ENCODE measurements at regions not wholly inside any gene's neighbourhood (a gene's known extent, or its start where the extent isn't known, plus 50 kb on each side); places are given as distances from the start of the nearest gene placed in this dataset.

- no peak overlapping the region for H3K4ac ChIP-seq (ENCODE audit: low read depth, low read length)
- H3K4me1 Mint-ChIP-seq: peaks cover 12 to 15% of the 10 kb centered on the region in 2 experiments
- no peaks in the 10 kb centered on the region for H3K4me1 ChIP-seq (ENCODE audit: insufficient read depth, low read length)
- DNase-seq: no peak
- no peak for TF ChIP-seq CTCF (conservative IDR thresholded peaks at IDR 0.05)
- H3K27me3 Mint-ChIP-seq (ENCODE audit: low read depth): peaks cover 14% of the 10 kb centered on the region
- no peak overlapping the region for H3K14ac ChIP-seq (ENCODE audit: insufficient read depth, low read length)
- H2BK15ac ChIP-seq (ENCODE audit: low read depth, low read length): no peak overlapping the region
- H3K79me2 ChIP-seq (ENCODE audit: insufficient read depth, low read length): no peaks in the 10 kb centered on the region
- H2AFZ ChIP-seq (ENCODE audit: low read length): no peak overlapping the region
- H3K9me3 Mint-ChIP-seq: no peaks in the 10 kb centered on the region; a peak in 1 of 5 replicates
- H4K91ac ChIP-seq (ENCODE audit: insufficient read length, low read depth, low read length): no peak overlapping the region
- H4K5ac ChIP-seq (ENCODE audit: insufficient read length, low read depth, low read length): no peak overlapping the region
- H3K9ac ChIP-seq (ENCODE audit: extremely low read depth, insufficient read length, low read length): no peak overlapping the region
- H2AK5ac ChIP-seq (ENCODE audit: insufficient read length, low read length): no peak overlapping the region
- no peak overlapping the region for H2BK120ac ChIP-seq (ENCODE audit: low read depth, low read length, poor library complexity, severe bottlenecking)
- no peaks in the 10 kb centered on the region for H3K9me3 ChIP-seq (ENCODE audit: control insufficient read depth, low read depth, low read length)
- H3K23ac ChIP-seq (ENCODE audit: insufficient read length, low read depth, low read length): no peak overlapping the region
- H2BK5ac ChIP-seq (ENCODE audit: insufficient read length, low read length): no peak overlapping the region
- H3K56ac ChIP-seq (ENCODE audit: insufficient read length, low read depth, low read length): no peak overlapping the region
- H2BK12ac ChIP-seq (ENCODE audit: insufficient read length, low read depth, low read length): no peak overlapping the region
- no peak overlapping the region for H3K18ac ChIP-seq (ENCODE audit: insufficient read length, low read depth, low read length)
- WGBS (ENCODE audit: extremely low coverage, insufficient read length, low lambda C conversion rate): no CpG with 5 or more reads among the region's 1 CpG
- H3K27ac ChIP-seq (ENCODE audit: insufficient read length, low read depth, low read length): no peak overlapping the region
- no peak overlapping the region for H4K8ac ChIP-seq (replicated peaks; ENCODE audit: insufficient read length, low read depth, low read length)
- no peaks in the 10 kb centered on the region for H3K27me3 ChIP-seq (ENCODE audit: insufficient read depth, low read length)
- H3K27ac Mint-ChIP-seq: no peak overlapping the region
- no peak overlapping the region for H3T11ph ChIP-seq (ENCODE audit: low read length)
- H3K4me2 ChIP-seq (ENCODE audit: insufficient read depth, insufficient read length, low read length): no peak overlapping the region
- H3K79me1 ChIP-seq (ENCODE audit: insufficient read depth, low read depth, low read length, poor library complexity, severe bottlenecking): no peaks in the 10 kb centered on the region
- H4K20me1 ChIP-seq (ENCODE audit: control insufficient read depth, insufficient read depth, insufficient read length): no peaks in the 10 kb centered on the region
- H3K4me3 Mint-ChIP-seq: no peak overlapping the region
- no peak overlapping the region for H2BK20ac ChIP-seq (ENCODE audit: low read depth, low read length, poor library complexity, severe bottlenecking)
- H3K36me3 Mint-ChIP-seq (ENCODE audit: insufficient read depth in 1 of 3, low read depth in 3 of 3): no peaks in the 10 kb centered on the region; a peak in 2 of 7 replicates
- no peaks in the 10 kb centered on the region for H3K23me2 ChIP-seq (ENCODE audit: insufficient read length, low read depth, low read length, poor library complexity, severe bottlenecking)
Observed at GRCh38 chr3:72241525-72241924, 456.6 kb upstream of the PROK2 start.

Data from H9 (cell line).